Heart left ventricle (tissue), 16 donors: ENCODE measurements at regions not wholly inside any gene's neighbourhood (a gene's known extent, or its start where the extent isn't known, plus 50 kb on each side); places are given as distances from the start of the nearest gene placed in this dataset.
"Not testable (repeated sequence)": the region's sequence is repeated elsewhere in the genome, so short reads cannot be mapped to it uniquely, and the experiment has no call there.

Experiments used
- ATAC-seq, 4 donors: fragments of 200-7000 bp; cut with Tn5 transposase; one replicate each; pipeline ENCODE4 v1.9.1; 2020 to 2022; ENCODE audit warnings: moderate library complexity in 4 of 4, mild to moderate bottlenecking in 3 of 4, moderate number of reproducible peaks in 1 of 4
- DNase-seq, 5 donors: peaks; one replicate each; pipeline ENCODE4 v3.0.0-alpha.2; 2020
- H3K27ac ChIP-seq, 12 donors: fragments of 200-600 bp; sonication (generic) in 4 of 12; one replicate each; pipeline versions ENCODE4 v1.5.0 to v1.8.0; 2016 to 2022; ENCODE audit warnings: mild to moderate bottlenecking in 2 of 12
- H3K27me3 ChIP-seq, 9 donors: fragments of 200-600 bp; sonication (generic) in 2 of 9; one replicate each; pipeline versions ENCODE4 v1.5.1 to v1.8.0; 2016 to 2022; ENCODE audit warnings: mild to moderate bottlenecking in 3 of 9
- H3K36me3 ChIP-seq, 9 donors: fragments of 200-600 bp; sonication (generic) in 2 of 9; one replicate each; pipeline versions ENCODE4 v1.5.0 to v1.8.0; 2018 to 2022; ENCODE audit warnings: mild to moderate bottlenecking in 2 of 9
- H3K4me1 ChIP-seq, 12 donors: fragments of 200-600 bp; sonication (generic) in 4 of 12; one replicate each; pipeline versions ENCODE4 v1.5.0 to v1.8.0; 2016 to 2022; ENCODE audit warnings: mild to moderate bottlenecking in 3 of 12
- H3K4me3 ChIP-seq, 12 donors: fragments of 200-600 bp; sonication (generic) in 4 of 12; one replicate each; pipeline versions ENCODE4 v1.5.0 to v1.8.0; 2017 to 2022; ENCODE audit warnings: mild to moderate bottlenecking in 9 of 12, moderate library complexity in 4 of 12
- H3K9me3 ChIP-seq, 12 donors: fragments of 200-600 bp; sonication (generic) in 4 of 12; one replicate each; pipeline versions ENCODE4 v1.5.0 to v1.8.0; 2016 to 2022; ENCODE audit warnings: mild to moderate bottlenecking in 1 of 12
- POLR2A ChIP-seq, 2 donors: fragments of 450-650 bp; IDR thresholded peaks; one replicate each; pipeline ENCODE4 v1.6.1; 2017; ENCODE audit warnings: antibody characterized with exemption in 2 of 2, mild to moderate bottlenecking in 2 of 2, moderate library complexity in 2 of 2
- WGBS, 4 donors: extraction: QIAGEN DNeasy Blood & Tissue Kit in 2 of 4; methylation state at CpG; one replicate each; pipeline versions ENCODE4 v1.1.5 to v1.1.7; 2013 to 2018; 5-methylcytosine and 5-hydroxymethylcytosine counted together
- intact Hi-C, 10 donors: fragments of 100-400 bp; cut with DNase I; formaldehyde crosslinking; loops; one replicate each; pipeline versions ENCODE4 v1.11.1 to v1.14.2; 2022
- TF ChIP-seq, protein P1 (sequence below), 12 donors: fragments of 200-600 bp; sonication (generic) in 4 of 12; IDR thresholded peaks; one replicate each; pipeline versions ENCODE4 v1.5.0 to v1.8.0; 2018 to 2022; ENCODE audit warnings: antibody characterized with exemption in 12 of 12, mild to moderate bottlenecking in 5 of 12
- donor health status: ischemic (EF 13 %, LVEDD 7.1; RV severe dilation, severe dysfunction).
- donor health status: healthy with polysubstance abuse.
- donor health status: DM: no; HTN: yes; CAD: no.
- donor health status: DM: no; HTN: no; CAD: no.
- donor health status: ischemic (EF 25% LVEDD 6.9; RV normal size, moderate dysfunction).
- donor health status: ischemic (EF 25% LVEDD 5.7; RV mildly dilated, moderate dysfunction).
- donor health status: healthy.
- donor health status: DM: yes; HTN: yes; CAD: no.
- donor health status: ischemic (EF 35%, LVEDD 5.7; RV mildly dilated, moderate dysfunction).
- donor health status: nonischemic (EF 11% LVEDD 7.7; RV severe dilation, severe dysfunction).
- donor health status: DM: yes; HTN: yes; CAD: no.
- donor health status: PGD.
- donor health status: ischemic (EF 29% LVEDD 5.4; RV normal size, mild dysfunction).
- donor health status: nonischemic (EF 23%, LVEDD 6.1; RV moderate dilation, normal function).

DNA sequence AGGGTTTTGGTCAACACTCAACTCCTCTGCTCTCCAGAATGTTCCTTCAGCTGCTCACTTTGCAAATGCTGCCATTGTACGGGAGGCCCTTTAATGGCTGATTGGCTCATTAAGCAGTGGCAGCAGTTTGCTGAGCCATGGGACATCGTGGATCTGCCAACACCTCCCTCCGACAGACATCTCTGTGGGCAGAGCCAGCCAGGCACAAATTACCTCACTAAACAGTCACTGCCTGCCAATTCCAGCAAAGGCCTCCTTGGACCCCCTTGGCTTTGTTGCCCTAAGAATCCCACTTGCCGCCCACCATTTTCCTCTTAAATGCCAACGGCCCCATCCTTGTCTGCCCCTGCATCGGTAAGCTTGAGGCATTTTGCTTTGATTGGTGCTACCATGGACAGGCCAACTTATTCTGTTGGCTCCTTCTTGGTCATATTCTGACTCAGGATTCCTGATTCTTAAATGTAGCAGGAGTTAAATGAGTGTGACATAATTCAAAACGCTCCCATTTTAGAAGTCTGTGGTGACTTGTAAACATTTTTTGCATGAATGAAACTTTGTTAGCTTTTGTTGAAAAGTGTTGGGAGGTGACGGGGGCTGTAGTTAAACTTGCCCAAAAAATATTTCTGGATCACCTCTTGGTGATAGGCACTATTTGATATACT is 57.5 kb upstream of the LMO2 start:
- H3K27ac ChIP-seq, result no peak overlapping the region
- TF ChIP-seq, protein P1, sequence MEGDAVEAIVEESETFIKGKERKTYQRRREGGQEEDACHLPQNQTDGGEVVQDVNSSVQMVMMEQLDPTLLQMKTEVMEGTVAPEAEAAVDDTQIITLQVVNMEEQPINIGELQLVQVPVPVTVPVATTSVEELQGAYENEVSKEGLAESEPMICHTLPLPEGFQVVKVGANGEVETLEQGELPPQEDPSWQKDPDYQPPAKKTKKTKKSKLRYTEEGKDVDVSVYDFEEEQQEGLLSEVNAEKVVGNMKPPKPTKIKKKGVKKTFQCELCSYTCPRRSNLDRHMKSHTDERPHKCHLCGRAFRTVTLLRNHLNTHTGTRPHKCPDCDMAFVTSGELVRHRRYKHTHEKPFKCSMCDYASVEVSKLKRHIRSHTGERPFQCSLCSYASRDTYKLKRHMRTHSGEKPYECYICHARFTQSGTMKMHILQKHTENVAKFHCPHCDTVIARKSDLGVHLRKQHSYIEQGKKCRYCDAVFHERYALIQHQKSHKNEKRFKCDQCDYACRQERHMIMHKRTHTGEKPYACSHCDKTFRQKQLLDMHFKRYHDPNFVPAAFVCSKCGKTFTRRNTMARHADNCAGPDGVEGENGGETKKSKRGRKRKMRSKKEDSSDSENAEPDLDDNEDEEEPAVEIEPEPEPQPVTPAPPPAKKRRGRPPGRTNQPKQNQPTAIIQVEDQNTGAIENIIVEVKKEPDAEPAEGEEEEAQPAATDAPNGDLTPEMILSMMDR (IDR thresholded peaks at IDR 0.05), result no peak
- no peak for TF ChIP-seq POLR2A (IDR thresholded peaks at IDR 0.05)
- H3K4me3 ChIP-seq, result no peak overlapping the region
- no peaks in the 10 kb centered on the region for H3K9me3 ChIP-seq
- intact Hi-C loops, result no loop called here
- ATAC-seq (peak in 3 of 4 donors; percentile 32 to 84 (median 80)), DNase-seq (peak in 1 of 5 donors; percentile 46)
- no peaks in the 10 kb centered on the region for H3K36me3 ChIP-seq
- H3K4me1 ChIP-seq, result peaks cover 0 to 5% (median 0%) of the 10 kb centered on the region in 12 donors
- H3K27me3 ChIP-seq, result no peaks in the 10 kb centered on the region
- 86 to 91% (median 87%) methylated on average over 8 of the region's 8 CpGs for WGBS, 4 donors

DNA sequence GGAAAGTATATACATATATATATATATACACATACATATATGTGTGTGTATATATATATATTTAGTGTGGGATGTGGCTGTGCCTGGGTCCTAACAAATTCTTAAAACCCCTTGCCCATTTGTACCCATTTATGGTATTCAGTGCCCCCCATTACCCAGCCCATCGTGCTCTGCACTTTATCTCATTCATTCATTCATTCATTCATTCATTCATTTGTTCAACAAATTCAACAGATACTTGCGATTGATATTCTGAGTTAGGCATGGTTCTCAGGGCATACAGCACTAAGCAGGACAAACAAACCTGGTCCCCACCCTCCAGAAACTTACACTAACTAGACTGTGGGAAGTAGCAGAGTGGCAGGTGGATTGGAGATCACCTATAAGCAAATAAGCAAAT is 56.6 kb upstream of the LMO2 start:
- WGBS, 4 donors, result 68 to 79% (median 72%) methylated on average over 2 of the region's 2 CpGs
- intact Hi-C loops, result no loop called here
- TF ChIP-seq, protein P1 (IDR thresholded peaks at IDR 0.05), result no peak
- TF ChIP-seq POLR2A (IDR thresholded peaks at IDR 0.05), result no peak
- Histone ChIP-seq H3K4me3 (no peak overlapping the region), H3K36me3 (no peaks in the 10 kb centered on the region), H3K9me3 (no peaks in the 10 kb centered on the region), H3K27me3 (no peaks in the 10 kb centered on the region), H3K4me1 (peaks cover 0 to 9% (median 1%) of the 10 kb centered on the region in 12 donors), H3K27ac (no peak overlapping the region)
- DNase-seq, result no peak
- no peak for ATAC-seq

DNA sequence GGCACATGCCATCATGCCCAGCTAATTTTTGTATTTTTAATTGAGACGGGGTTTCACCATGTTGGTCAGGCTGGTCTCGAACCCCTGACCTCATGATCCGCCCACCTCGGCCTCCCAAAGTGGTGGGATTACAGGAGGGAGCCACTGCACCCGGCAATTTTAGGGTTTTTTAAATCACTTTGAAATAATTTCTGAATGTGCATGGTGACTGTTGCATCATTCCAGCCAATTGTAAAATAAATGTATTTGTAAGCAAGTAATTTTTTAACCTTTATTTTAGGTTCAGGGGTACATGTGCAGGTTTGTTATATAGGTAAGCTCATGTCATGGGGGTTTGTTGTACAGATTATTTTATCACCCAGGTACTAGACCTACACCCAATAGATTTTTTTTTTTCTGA is 56.0 kb upstream of the LMO2 start:
- 89 to 98% (median 97%) methylated on average over 5 of the region's 5 CpGs for WGBS, 4 donors

DNA sequence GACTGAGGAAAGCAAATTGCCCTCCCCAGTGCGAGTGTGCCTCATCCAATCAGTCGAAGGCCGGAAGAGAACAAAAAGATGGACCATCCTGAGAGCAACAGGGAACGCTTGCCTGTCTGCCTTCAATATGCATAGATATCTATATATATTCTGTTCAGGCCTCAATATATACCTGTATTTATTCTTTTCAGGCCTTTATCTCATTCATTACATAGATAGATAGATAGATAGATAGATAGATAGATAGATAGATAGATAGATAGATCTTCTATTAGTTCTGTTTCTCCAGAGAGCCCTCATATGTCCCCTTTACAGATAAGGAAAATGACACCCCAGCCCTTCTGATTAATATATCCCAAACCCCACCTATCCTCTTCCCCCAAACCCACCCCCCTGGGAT is 55.1 kb upstream of the LMO2 start:
- Histone ChIP-seq H3K27ac (no peak overlapping the region), H3K36me3 (no peaks in the 10 kb centered on the region), H3K9me3 (no peaks in the 10 kb centered on the region), H3K27me3 (no peaks in the 10 kb centered on the region), H3K4me1 (peaks cover 0 to 19% (median 14%) of the 10 kb centered on the region in 12 donors), H3K4me3 (no peak overlapping the region)
- no peak for ATAC-seq
- WGBS, 4 donors, result 70 to 86% (median 78%) methylated on average over 4 of the region's 4 CpGs
- DNase-seq, result no peak
- intact Hi-C loops, result no loop called here
- TF ChIP-seq, protein P1 (IDR thresholded peaks at IDR 0.05), result no peak
- no peak for TF ChIP-seq POLR2A (IDR thresholded peaks at IDR 0.05)

More for the DNA sequence above, 56.0 kb upstream of the LMO2 start:
- H3K4me3 ChIP-seq, DNase-seq, intact Hi-C loops, H3K36me3 ChIP-seq, H3K9me3 ChIP-seq, H3K4me1 ChIP-seq, H3K27me3 ChIP-seq, H3K27ac ChIP-seq, ATAC-seq: not testable (repeated sequence)
